Superior temporal gyrus (tissue), 1 donor: ENCODE measurements at regions not wholly inside any gene's neighbourhood (a gene's known extent, or its start where the extent isn't known, plus 50 kb on each side); places are given as distances from the start of the nearest gene placed in this dataset.
A peak's percentile ranks its signal among the peaks of the same experiment; 100 is the strongest.

Experiments
- DNase-seq: peaks from one replicate; pipeline ENCODE4 v3.0.0-alpha.2; 2016; ENCODE audit errors: extremely low spot score

DNA sequence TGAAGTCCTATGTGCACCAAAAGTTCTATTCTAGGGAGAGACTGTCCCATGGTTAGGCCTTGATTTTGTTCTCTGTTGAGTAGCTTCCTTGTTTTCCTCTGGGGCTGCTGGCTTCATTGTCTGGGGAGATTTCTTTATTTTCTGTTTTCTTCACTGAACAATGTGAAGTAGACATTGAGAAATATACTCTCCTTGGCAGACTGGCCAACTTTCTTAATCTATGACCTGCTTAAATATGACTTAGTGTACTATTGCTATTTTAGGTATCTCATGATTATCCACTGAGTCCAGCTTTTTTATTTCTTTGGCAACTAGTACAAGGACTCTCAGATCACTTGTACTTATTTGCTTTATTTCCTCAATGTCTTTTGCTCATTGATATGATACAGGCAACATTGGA, 1594.6 kb downstream of the ARAP2 start:
- no peak for DNase-seq

DNA sequence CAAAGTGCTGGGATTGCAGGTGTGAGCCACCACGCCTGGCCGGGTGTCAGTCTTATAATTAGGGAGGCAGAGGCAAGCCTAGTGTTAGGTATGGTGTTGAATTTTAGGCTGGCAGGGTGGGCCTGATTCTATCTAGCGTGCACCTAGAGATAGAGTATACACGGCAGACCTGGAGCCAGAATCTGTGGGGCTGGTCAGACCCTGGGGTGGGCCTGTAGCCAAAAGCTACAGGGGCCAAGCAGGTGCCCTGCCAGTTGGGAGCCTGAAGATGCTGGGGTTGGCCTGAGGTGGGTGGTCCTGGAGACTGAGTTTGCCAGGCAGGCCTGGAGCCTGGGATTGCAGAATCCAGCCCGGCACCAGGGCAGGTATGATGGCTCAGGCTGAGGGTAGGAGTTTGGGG, 1580.3 kb downstream of the ARAP2 start:
- no peak for DNase-seq

- DNase-seq = no peak
These were observed 1567.9 kb downstream of the ARAP2 start for GRCh38 chr4:34676400-34676799.

GRCh38 chr4:34678431-34678830, 1565.9 kb downstream of the ARAP2 start:
- no peak for DNase-seq

- DNase-seq = no peak
These were observed 1565.1 kb downstream of the ARAP2 start for GRCh38 chr4:34679228-34679627.

DNA sequence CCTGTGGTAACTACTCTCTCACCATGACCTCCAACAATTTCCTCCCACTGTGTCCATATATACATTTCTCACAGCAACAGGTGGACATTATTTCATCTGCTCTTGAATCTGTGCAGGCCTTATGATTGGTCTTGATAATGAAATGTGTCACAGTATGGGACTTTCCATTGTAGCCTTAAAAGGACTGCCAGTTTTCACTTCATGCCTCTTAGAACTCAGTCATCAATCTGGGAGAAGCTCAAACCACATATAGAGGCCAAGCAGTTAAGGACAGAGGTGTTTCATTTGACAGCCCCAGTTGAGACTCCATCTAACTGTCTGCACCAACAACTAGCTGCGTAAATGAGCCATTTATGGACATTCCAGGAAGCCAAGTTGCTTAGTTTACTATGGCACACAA, 1534.8 kb downstream of the ARAP2 start:
- no peak for DNase-seq

DNA sequence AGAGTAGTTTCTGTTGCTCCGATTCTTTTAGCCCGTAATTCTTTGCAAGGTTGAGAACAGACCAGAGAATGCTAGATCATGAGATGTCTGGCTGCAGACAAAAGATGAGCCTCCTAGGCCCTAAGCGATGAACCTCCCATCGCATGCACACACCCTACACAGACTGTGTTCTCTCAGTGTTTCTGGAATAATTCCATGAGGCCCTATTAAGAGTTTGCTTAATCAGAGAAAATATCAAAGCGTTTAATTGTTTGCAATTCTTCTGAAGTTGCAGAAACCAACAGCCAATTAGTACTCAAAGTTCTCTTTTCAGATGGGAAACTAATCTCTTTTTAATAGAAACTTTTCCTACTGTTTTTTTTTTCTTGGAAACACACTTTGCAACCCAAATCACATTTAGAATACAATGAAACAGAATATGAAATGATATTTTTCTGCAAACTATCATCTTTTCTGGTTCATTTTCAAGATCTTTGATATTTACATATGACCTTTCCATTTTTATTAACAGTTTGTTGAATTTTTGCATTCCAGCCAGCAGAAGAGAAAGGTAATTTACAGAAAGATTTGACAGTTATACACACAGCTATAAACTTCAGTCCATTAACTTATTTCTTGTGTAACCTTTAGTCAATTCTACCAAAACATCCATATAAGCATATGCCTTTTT, 1525.6 kb downstream of the ARAP2 start:
- no peak for DNase-seq

GRCh38 chr4:34720571-34720970, 1523.7 kb downstream of the ARAP2 start:
- DNase-seq = peak; percentile 78

DNA sequence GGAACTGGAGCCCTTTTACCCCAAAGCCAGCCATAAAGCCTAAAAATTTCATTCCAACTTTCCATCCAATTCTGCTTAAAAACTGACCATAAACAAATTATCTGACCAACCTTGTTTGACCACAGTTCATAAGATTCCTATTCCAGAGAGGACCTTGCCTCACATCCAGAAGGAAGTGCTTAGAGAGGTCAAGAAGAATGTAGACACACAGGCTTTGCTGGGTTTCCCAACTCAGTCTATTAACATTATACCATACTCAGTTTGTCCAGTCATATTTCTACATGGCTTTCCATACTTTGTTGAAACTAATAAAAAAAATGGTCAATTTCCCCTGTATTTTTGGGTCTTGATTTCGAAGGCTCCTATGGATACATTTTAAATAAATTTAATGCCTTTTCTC, 1522.5 kb downstream of the ARAP2 start:
- DNase-seq = no peak

DNA sequence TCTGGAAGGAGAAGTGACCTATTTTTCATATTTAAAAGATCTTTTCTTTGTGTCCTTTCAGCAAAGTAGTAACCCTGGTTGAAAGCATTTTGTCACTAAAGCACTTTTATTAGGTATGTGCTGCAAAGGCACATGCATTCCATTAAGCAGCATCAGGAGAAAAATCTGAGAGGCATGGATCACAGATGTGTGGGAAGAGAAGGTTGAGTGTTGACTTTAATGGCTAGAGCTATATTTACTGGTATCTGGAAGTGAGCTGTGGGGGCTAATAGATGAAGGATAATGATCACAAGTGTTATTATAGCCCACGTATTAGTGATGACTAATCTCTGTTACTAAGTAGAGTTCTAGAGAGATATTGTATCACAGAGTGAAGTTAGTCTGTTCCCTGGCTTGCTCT, 1520.7 kb downstream of the ARAP2 start:
- no peak for DNase-seq

- no peak for DNase-seq
These were observed 1519.8 kb downstream of the ARAP2 start for GRCh38 chr4:34724491-34724890.

- DNase-seq = peak; percentile 36
These were observed 1513.2 kb downstream of the ARAP2 start for GRCh38 chr4:34731070-34731469.

- no peak for DNase-seq
These were observed 1512.0 kb downstream of the ARAP2 start for GRCh38 chr4:34732176-34732950.

- no peak for DNase-seq
These were observed 1511.0 kb downstream of the ARAP2 start for GRCh38 chr4:34733185-34733941.

DNA sequence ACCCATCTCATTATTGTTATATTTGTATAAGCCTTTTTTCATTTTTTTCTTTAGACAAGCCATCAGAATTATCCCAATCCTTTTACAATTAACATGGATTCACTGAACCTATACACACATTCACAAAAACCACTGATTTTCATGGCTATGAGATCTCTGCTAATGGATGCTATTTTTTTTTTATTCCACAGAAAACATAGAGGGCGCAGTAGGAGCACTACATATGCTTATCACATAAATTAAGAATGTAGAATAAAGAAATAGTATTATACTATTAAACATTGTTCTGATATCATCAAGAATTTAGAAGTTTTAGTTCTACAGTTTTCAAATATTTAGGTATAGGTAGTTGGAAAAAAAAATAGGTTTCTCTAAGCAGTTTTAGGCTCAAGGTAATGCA, 1477.4 kb downstream of the ARAP2 start:
- no peak for DNase-seq

DNA sequence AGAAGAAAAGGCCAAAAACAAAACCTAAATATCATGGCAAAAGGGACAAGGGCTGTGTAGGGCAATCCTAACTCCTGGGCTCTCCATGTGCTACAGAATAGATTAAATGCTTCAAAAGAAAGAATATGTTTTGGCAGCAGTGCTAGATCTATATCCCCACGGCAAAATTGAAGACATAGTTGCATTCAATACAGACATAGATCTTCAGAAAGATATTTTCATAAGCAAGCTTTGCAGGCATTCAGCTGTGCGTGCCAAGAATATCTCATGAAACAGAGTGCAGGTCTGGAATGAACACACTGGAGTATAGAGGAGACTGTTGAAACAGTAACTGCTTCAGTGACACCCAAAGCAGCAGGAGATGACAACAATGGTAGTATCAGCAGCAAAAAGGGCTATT, 1476.9 kb downstream of the ARAP2 start:
- DNase-seq = peak; percentile 16

DNA sequence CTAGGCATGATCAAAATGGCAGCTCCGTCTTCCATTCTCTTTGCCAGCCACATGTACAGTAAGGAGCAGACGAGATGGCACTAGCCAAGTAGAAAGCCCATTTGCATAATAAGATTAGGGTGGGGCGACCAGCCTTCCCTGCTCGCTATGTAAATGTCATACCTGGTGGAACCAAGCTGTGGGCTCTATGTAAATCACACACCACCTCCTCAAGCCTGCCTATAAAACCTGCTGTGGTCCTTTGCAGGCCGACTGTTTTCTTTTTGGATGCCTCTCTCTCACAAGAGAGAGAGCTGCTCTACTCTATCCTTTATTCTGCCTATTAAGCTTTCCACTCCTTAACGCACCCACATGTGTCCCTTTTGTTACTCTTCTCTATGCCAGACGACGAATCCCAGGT, 1472.7 kb downstream of the ARAP2 start:
- no peak for DNase-seq

- no peak for DNase-seq
These were observed 1454.2 kb downstream of the ARAP2 start for GRCh38 chr4:34790131-34790530.

- no peak for DNase-seq
These were observed 1453.1 kb downstream of the ARAP2 start for GRCh38 chr4:34791209-34791608.

GRCh38 chr4:34800953-34801352, 1443.4 kb downstream of the ARAP2 start:
- DNase-seq = no peak

GRCh38 chr4:34814266-34814665, 1430.0 kb downstream of the ARAP2 start:
- DNase-seq = no peak

DNA sequence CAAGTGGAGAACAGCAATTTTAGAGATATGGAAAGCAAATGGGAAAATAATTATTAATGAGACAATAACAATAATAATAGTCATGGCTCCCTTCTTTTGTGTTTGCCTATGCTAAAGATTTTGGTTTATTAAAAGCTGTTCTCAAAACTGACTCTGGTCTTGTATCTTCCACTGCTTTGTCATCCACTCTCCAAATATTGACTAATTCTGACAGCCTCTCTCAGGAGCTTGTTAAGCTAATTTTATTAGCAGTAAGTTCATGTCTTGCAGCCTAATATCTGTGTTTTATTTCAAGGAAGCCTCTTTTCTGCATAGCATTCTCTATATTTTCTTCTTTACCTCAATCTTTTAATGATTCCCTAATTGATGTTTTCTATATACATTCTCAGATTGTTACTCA, 1419.8 kb downstream of the ARAP2 start:
- DNase-seq = no peak

- DNase-seq = no peak
These were observed 1417.7 kb downstream of the ARAP2 start for GRCh38 chr4:34826660-34827059.
